Hematopoietic multipotent progenitor cell treated with erythropoietin and hydrocortisone succinate and interleukin-3 and kit ligand, for 8 days (in vitro differentiated cells): ENCODE measurements at regions not wholly inside any gene's neighbourhood (a gene's known extent, or its start where the extent isn't known, plus 50 kb on each side); places are given as distances from the start of the nearest gene placed in this dataset.

ENCODE experiments used
- DNase-seq: peaks from one replicate; pipeline ENCODE4 v3.0.0-alpha.2; 2015

GRCh38 chr9:108709997-108710396 lies 145.8 kb downstream of the ACTL7B start:
- no peak for DNase-seq

- DNase-seq: no peak
Observed at GRCh38 chr9:108709126-108709525, 146.7 kb downstream of the ACTL7B start.

- no peak for DNase-seq
Observed at GRCh38 chr9:108708448-108708847, 147.3 kb downstream of the ACTL7B start.

GRCh38 chr9:108707120-108707519 lies 148.7 kb downstream of the ACTL7B start:
- no peak for DNase-seq

GRCh38 chr9:108704156-108704852 lies 151.5 kb downstream of the ACTL7B start:
- no peak for DNase-seq

- DNase-seq: no peak
Observed at GRCh38 chr9:108703429-108703828, 152.4 kb downstream of the ACTL7B start.

GRCh38 chr9:108702681-108703080 lies 153.1 kb downstream of the ACTL7B start:
- no peak for DNase-seq

GRCh38 chr9:108698801-108699200 lies 157.0 kb downstream of the ACTL7B start:
- no peak for DNase-seq

- no peak for DNase-seq
Observed at GRCh38 chr9:108698231-108698630, 157.6 kb downstream of the ACTL7B start.

- no peak for DNase-seq
Observed at GRCh38 chr9:108696156-108696555, 159.6 kb downstream of the ACTL7B start.

- no peak for DNase-seq
Observed at GRCh38 chr9:108694170-108694569, 161.6 kb downstream of the ACTL7B start.

- no peak for DNase-seq
Observed at GRCh38 chr9:108691614-108692013, 164.2 kb downstream of the ACTL7B start.

- DNase-seq: no peak
Observed at GRCh38 chr9:108688676-108689075, 167.1 kb downstream of the ACTL7B start.

GRCh38 chr9:108688051-108688450 lies 167.7 kb downstream of the ACTL7B start:
- no peak for DNase-seq

GRCh38 chr9:108687006-108687987 lies 168.5 kb downstream of the ACTL7B start:
- DNase-seq: no peak

GRCh38 chr9:108684288-108685025 lies 171.3 kb downstream of the ACTL7B start:
- no peak for DNase-seq

- no peak for DNase-seq
Observed at GRCh38 chr9:108683245-108683644, 172.5 kb downstream of the ACTL7B start.

- DNase-seq: no peak
Observed at GRCh38 chr9:108681851-108682590, 173.8 kb downstream of the ACTL7B start.

- no peak for DNase-seq
Observed at GRCh38 chr9:108680946-108681345, 174.8 kb downstream of the ACTL7B start.

GRCh38 chr9:108677776-108678175 lies 178.0 kb downstream of the ACTL7B start:
- DNase-seq: no peak

- DNase-seq: no peak
Observed at GRCh38 chr9:108676355-108676754, 179.4 kb downstream of the ACTL7B start.

GRCh38 chr9:108675708-108676107 lies 180.1 kb downstream of the ACTL7B start:
- DNase-seq: no peak
